Smooth muscle cell (in vitro differentiated cells): ENCODE measurements at regions not wholly inside any gene's neighbourhood (a gene's known extent, or its start where the extent isn't known, plus 50 kb on each side); places are given as distances from the start of the nearest gene placed in this dataset.

Experiments used
- DNase-seq: peaks from one replicate; lab custom pipeline; 2025; ENCODE audit not compliant: unreplicated experiment; lab: John Stamatoyannopoulos, UW
- H2AFZ ChIP-seq: fragments of 200-600 bp; sonication (generic); 2 replicates; pipeline ENCODE4 v1.6.0; 2016; ENCODE audit warnings: antibody characterized with exemption, low read depth, mild to moderate bottlenecking
- H3F3A ChIP-seq: fragments of 200-600 bp; sonication (generic); 2 replicates; pipeline ENCODE4 v1.6.0; 2017; ENCODE audit warnings: antibody characterized with exemption, low read depth
- H3K27ac ChIP-seq: fragments of 200-600 bp; sonication (generic); 2 replicates; pipeline ENCODE4 v1.5.1; 2016; ENCODE audit warnings: low read depth, mild to moderate bottlenecking
- H3K27me3 ChIP-seq: fragments of 200-600 bp; sonication (generic); 2 replicates; pipeline ENCODE4 v1.6.1; 2016; ENCODE audit warnings: low read depth, mild to moderate bottlenecking
- H3K36me3 ChIP-seq: fragments of 200-600 bp; sonication (generic); 2 replicates; pipeline ENCODE4 v1.5.1; 2016; ENCODE audit warnings: low read depth
- H3K4me1 ChIP-seq: fragments of 200-600 bp; sonication (generic); 2 replicates; pipeline ENCODE4 v1.5.1; 2016; ENCODE audit warnings: low read depth
- H3K4me2 ChIP-seq: fragments of 200-600 bp; sonication (generic); 2 replicates; pipeline ENCODE4 v1.6.0; 2016; ENCODE audit warnings: mild to moderate bottlenecking
- H3K4me3 ChIP-seq: fragments of 200-600 bp; sonication (generic); 2 replicates; pipeline ENCODE4 v1.5.1; 2016; ENCODE audit warnings: mild to moderate bottlenecking
- H3K79me2 ChIP-seq: fragments of 200-600 bp; sonication (generic); 2 replicates; pipeline ENCODE4 v1.6.0; 2016; ENCODE audit warnings: low read depth, mild to moderate bottlenecking
- H3K9ac ChIP-seq: fragments of 200-600 bp; sonication (generic); 2 replicates; pipeline ENCODE4 v1.6.0; 2016; ENCODE audit warnings: low read depth
- H3K9me3 ChIP-seq: fragments of 200-600 bp; sonication (generic); replicated peaks from 2 replicates; pipeline ENCODE4 v1.5.1; 2016; ENCODE audit warnings: low read depth
- H4K20me1 ChIP-seq: fragments of 200-600 bp; sonication (generic); 2 replicates; pipeline ENCODE4 v1.6.0; 2016; ENCODE audit warnings: low read depth
- CTCF ChIP-seq: fragments of 200-600 bp; sonication (generic); IDR thresholded peaks from 2 replicates; pipeline ENCODE4 v1.5.1; 2017; ENCODE audit warnings: borderline replicate concordance, mild to moderate bottlenecking, antibody characterized with exemption; ENCODE audit not compliant: insufficient read depth, poor library complexity, severe bottlenecking
- WGBS: methylation state at CpG from one replicate; pipeline ENCODE4 v1.1.7; 2016; ENCODE audit warnings: low lambda C conversion rate; 5-methylcytosine and 5-hydroxymethylcytosine counted together

DNA sequence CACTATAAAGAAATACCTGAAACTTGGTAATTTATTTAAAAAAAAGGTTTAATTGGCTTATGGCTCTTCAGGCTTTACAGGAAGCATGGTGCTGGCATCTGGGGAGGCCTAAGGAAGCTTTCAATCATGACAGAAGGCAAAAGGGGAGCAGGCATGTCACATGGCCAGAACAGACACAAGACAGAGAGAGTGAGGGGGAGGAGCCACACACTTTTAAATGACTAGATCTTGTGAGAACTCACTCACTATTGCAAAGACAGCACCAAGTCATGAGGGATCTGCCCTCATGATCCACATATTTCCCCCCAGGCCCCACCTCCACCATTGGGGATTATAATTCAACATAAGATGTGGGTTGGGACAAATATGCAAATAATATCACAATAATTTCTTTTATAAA, 355.6 kb downstream of the DAD1 start:
- Histone ChIP-seq H2AFZ (no peak overlapping the region), H3K27ac (no peak overlapping the region), H3K36me3 (no peaks in the 10 kb centered on the region), H3K9ac (no peak overlapping the region), H3F3A (no peaks in the 10 kb centered on the region), H3K4me2 (no peak overlapping the region), H3K79me2 (no peaks in the 10 kb centered on the region), H3K27me3 (no peaks in the 10 kb centered on the region), H3K4me1 (no peaks in the 10 kb centered on the region), H4K20me1 (no peaks in the 10 kb centered on the region), H3K4me3 (no peak overlapping the region), H3K9me3 (no peaks in the 10 kb centered on the region)
- no peak for DNase-seq
- no peak for TF ChIP-seq CTCF

DNA sequence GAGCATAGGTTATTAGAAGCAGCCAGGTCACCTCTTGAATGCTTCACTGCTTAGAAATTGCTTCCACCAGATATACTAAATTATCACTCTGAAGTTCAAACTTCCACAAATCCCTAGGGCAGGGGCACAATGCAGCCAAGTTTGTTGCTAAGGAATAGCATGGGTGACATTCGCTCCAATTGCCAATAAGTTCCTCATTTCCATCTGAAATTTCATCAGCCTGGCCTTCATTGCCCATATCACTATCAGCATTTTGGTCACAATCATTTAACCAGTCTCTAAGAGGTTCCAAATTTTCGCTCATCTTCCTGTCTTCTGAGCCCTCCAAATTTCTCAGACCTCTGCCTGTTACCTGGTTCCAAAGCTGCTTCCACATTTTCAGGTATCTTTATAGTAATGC, 356.1 kb downstream of the DAD1 start:
- TF ChIP-seq CTCF = no peak

DNA sequence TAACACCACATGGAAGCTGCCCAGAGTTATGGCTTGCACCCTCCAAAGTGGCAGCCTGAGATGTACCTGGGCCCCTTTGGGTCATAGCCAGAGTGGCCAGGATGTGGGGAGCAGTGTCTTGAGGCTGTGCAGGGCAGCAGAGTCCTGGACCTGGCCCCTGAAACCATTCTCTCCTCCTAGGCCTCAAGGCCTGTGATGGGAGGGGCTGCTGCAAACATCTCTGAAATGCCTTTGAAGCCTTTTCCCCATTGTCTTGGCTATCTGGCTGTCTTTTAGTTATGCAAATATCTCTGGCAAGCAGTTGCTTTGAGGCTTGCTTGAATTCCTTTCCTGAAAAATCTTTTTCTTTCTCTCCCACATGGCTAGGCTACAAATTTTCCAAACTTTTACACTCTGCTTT, 356.5 kb downstream of the DAD1 start:
- DNase-seq = no peak
- H3K27me3 ChIP-seq = no peaks in the 10 kb centered on the region
- no peaks in the 10 kb centered on the region for H4K20me1 ChIP-seq
- no peak overlapping the region for H3K4me3 ChIP-seq
- no peak overlapping the region for H3K27ac ChIP-seq
- no peak overlapping the region for H2AFZ ChIP-seq
- no peaks in the 10 kb centered on the region for H3K4me1 ChIP-seq
- no peaks in the 10 kb centered on the region for H3K36me3 ChIP-seq
- H3K79me2 ChIP-seq = no peaks in the 10 kb centered on the region
- no peak overlapping the region for H3K9ac ChIP-seq
- H3F3A ChIP-seq = no peaks in the 10 kb centered on the region
- no peak for TF ChIP-seq CTCF
- H3K4me2 ChIP-seq = no peak overlapping the region
- H3K9me3 ChIP-seq = no peaks in the 10 kb centered on the region

More for the DNA sequence above, 356.1 kb downstream of the DAD1 start:
- DNase-seq = no peak
- H3K9ac ChIP-seq = no peak overlapping the region
- WGBS = 96% methylated on average over 2 of the region's 2 CpGs
- no peaks in the 10 kb centered on the region for H4K20me1 ChIP-seq
- H3K36me3 ChIP-seq = no peaks in the 10 kb centered on the region
- no peak overlapping the region for H3K4me3 ChIP-seq
- no peaks in the 10 kb centered on the region for H3K27me3 ChIP-seq
- H2AFZ ChIP-seq = no peak overlapping the region
- no peaks in the 10 kb centered on the region for H3F3A ChIP-seq
- no peak overlapping the region for H3K4me2 ChIP-seq
- H3K27ac ChIP-seq = no peak overlapping the region
- H3K79me2 ChIP-seq = no peaks in the 10 kb centered on the region
- no peaks in the 10 kb centered on the region for H3K4me1 ChIP-seq
- no peaks in the 10 kb centered on the region for H3K9me3 ChIP-seq

GRCh38 chr14:22231018-22231417, 358.0 kb downstream of the DAD1 start:
- no peak for TF ChIP-seq CTCF
- no peaks in the 10 kb centered on the region for H3K79me2 ChIP-seq
- H3K9me3 ChIP-seq = no peaks in the 10 kb centered on the region
- WGBS = 86% methylated on average over 1 of the region's 1 CpG
- H3K36me3 ChIP-seq = no peaks in the 10 kb centered on the region
- H2AFZ ChIP-seq = no peak overlapping the region
- H3K27me3 ChIP-seq = no peaks in the 10 kb centered on the region
- no peaks in the 10 kb centered on the region for H3F3A ChIP-seq
- no peak overlapping the region for H3K27ac ChIP-seq
- no peak overlapping the region for H3K9ac ChIP-seq
- no peak for DNase-seq
- H3K4me2 ChIP-seq = no peak overlapping the region
- H4K20me1 ChIP-seq = no peaks in the 10 kb centered on the region
- no peaks in the 10 kb centered on the region for H3K4me1 ChIP-seq
- no peak overlapping the region for H3K4me3 ChIP-seq
